ENCODE measurements at regions not wholly inside any gene's neighbourhood (a gene's known extent, or its start where the extent isn't known, plus 50 kb on each side); places are given as distances from the start of the nearest gene placed in this dataset.

DNA sequence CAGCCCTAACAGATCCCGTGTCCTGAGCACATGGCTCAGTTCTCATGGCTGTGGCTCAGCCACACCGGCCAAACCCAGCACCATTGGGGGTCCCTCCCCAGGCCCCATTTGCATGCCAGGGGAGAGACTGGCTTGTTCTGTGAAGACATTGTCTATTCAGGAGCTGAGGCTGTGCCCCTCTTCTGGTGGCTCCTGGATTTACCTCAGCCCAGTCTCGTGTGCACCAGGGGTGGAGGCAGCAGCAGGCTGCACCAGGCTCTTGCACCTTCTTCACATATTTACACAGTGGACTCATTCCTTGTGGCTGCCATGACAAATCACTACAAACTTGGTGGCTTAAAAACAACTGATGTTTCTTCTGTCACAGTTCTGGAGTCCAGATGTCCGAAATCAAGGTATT is 92.4 kb upstream of the ITGA6 start:
- no peak for DNase-seq

DNA sequence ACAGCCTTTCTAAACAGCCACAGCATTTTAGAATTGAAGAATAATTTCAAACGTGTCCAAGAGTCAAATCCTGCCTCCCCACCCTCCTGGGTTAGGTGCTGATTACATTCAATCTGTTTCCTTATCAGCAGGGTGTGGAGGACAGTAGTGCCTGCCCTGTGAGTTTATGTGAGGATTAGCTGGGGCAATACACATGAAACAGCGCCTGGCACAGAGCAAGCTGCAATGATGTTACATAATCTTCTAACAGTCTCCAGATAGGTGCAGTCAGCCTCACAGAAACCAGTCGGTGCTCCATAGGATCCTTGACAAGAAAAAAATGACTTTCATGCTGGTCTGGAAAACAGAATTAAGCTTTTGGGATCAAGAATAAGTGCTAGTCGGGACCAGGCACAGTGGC is 91.7 kb upstream of the ITGA6 start:
- no peak for DNase-seq

DNA sequence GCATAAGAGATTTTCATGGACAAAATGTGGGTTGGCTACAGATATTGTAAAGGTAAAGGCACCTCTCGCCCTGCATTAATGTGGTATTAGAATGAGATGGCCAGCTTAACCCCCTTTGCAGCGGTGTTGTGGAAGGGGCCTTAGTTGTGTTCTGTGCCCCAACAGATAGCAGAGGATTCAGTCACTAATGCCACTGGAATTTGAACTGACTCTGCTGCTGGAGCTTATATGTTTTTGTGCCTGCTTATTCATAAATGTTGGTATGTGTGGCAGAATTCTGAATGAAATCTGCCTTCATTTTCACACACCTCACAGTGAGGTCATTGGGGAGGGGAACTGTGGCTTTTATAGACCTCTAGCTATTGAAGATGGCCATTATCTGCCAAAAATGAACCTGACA is 90.7 kb upstream of the ITGA6 start:
- no peak for DNase-seq

DNA sequence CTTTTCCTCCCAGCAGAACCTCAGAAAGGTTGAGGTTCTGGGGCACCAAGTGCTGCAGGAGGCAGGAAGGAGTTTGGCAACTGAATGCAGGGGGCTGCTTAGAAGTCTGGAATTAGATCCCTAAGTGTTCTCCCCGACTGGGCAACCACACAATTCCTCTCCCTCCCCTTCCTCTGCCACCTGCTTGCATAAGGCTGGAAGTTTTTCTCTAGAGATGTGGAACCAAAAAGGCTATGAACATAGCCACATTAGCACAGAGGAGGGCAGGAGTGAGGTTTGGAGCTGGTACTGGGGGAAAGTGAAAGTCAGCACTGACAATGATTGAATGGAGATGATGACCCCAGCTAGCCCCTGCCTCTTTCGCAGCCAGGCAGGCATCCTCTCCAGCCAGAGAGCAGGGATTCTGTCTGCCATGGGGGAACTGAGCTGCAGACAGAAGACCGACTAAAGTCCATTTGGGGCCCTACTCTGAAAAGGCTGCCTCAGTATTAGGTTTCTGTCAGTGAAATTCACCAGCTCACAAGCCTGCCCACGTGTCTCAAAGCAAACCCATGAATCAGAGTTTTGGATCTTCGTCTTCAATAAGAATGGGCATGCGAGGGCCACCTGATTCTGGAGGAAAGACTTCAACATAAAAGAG is 87.9 kb upstream of the ITGA6 start:
- no peak for DNase-seq

DNA sequence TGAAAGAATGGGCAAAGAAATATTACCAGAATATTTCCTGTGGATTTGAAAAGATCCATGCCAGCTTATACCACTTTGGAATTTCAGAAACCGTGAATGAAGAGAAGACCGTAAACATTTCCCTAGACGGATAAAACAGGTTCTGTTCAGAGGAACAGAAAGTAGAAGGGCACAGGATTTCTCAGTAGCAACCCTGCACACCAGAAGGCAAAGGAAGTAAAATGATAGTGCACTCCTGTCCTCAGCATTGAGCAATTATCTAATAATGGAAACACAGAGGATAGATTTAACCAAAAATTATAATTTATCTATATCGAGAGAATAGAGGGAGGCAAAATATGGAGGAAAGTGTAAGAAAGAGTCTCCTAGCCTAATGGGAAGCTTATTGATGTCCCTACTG is 87.0 kb upstream of the ITGA6 start:
- DNase-seq, result no peak

DNA sequence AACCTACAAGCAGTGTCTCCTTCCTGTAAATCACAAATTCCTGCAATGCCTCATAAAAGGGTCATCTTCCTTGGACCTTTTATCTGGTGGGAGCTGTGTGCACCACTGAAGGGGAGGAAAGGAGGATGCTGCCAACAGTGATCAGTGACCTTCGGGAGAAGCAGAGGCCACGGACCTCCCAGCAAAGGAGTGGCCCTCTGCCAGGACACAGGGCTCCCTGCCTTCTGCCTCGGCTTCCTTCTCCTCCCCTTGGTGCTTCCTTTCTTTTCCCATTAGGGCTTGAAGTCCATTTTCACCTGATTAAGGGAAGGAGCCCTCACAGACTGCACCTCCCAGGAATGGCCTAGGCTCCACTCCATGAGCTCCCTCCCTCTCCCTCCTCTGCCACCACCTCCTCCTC is 85.3 kb upstream of the ITGA6 start:
- DNase-seq, result no peak

DNA sequence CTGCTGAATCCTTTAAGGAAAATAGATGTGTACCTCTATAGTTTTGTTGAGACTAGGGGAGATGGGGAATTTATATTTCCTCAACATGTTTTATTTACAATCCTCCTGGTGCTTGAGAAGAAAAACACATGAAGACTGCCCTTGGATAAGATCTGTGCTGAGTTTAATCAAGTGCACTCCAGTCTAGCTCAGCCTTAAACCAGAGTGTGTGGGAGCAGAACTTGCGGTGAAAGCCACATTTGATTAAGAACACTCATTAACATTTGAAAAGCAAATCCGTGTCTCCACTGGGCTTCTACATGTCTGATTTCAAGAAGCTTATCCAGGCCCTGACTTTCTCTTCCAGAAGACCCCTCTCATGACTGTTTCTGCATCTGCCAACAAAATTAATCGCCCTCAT is 84.8 kb upstream of the ITGA6 start:
- no peak for DNase-seq

DNA sequence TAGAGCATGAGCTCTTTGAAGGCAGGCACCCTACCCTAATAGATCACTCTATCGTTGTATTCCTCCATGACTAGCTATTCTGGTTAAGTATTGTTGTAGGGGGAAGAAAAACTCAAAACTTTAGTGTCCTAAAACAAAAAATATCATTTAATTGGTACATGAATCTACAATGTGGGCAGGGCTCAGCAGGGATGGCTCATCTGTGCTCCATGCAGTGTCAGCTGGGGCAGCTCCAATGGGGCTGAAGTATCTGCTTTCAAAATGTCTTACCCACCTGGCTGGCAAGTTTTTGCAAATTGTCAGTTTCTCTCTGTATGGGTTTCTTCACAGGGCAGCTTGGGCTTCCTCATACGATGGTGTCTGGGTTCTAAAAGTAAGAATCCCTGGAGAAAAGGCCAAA is 83.2 kb upstream of the ITGA6 start:
- no peak for DNase-seq

DNA sequence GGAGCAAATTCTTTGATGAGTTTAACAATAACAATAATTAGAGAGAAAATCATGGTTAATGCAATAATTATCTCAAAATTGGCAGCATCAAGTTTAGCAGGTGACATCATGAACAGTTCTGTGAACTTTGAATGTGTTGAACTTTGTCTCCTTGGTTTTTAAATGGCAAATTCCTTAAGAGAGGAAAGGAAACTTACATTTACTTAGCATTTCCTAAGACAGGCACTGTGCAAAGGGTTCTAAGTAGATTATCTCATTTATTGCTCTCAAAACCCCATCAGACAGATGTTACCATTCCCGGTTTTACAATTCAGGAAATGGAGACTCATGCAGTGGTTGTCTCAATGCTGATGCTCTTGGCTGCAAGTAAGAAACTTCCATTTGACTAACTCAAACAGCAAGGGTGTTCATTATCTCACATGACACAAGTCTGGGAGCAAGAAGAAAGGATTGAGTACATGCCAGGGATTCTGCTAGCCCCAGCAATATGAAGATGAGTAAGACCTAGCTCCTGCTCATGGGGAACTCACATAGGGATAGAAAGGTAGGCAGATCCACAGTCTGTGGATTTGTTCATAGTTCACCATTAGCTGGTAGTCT is 81.3 kb upstream of the ITGA6 start:
- no peak for DNase-seq

DNA sequence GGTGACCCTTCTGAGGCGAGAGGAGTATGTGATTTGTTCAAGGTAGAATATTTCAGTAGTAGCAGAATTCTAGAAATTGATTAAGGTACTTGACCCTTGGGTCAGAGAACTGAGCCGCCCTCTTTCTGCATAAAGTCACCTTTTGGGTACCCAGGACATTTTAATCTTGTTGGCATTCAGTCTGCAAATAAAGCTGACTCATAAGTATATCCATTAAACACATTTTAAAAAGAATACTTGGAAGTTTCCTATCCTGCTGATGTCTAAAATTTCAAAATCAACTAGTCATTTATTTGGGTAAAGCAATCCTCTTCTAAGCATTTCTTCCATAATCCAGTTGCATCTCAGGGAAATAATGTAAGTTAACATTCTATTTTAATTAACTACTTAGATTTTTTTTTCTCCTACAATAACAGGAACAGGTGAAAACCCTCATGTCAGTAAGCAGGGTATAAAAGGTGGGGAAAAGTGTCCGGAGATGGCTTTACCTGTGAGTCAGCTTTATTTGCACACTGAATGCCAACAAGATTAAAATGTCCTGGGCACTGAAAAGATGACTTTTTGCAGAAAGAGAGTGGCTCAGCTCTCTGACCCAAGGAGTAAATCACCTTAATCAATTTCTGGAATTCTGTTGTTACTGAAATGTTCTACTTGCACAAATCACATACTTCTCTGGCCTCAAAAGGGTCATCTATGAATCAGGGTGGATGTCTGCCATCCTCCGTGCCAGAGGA is 78.7 kb upstream of the ITGA6 start:
- no peak for DNase-seq

DNA sequence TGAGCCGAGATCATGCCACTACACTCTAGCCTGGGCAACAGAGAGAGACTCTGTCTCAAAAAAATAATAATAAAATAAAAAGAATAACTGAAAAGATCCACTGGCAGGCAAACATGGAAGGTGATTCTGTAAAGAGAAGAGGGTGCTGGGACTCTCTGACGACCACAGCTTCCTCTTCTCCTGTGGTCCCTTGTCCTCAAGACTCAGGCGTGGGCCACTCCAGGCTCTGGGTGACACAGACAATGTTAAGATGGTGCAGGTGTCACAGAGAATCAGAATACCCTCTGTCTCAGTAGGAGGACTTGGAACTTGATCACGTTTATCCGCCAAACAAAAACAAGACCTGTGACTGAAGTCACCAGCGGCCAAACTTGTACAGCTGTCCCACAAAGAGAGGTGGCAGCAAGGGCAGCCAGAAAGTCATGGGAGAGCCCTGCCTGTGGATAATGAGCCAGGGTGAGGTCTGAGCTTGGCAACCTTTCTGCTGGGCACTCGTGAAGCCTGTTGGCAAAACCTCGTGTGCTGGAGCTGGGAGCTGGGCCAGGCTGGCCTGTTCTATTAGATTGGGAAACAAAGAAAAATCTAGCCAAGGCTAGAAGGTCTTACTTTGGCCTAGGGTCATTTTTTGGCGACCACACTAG is 76.4 kb upstream of the ITGA6 start:
- DNase-seq, result no peak

DNA sequence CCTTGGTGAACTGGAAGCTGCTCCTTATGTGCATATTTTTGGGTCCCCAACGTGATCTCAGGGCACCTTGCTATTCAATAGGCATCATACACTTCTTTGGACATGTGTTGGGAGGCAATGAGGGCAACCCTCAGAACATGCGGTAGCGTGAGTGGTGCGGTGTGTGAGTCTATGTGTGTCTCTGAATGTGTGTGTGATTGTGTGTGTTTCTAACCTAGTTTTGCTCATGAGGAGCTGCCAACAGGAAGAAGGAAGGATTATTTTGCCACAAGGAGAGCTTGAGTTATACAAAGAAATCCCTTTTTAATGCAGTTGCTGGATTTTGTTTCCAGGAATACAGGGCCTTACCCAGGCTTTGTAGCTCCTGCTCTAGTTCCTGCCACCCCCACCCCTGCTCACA is 75.8 kb upstream of the ITGA6 start:
- DNase-seq, result no peak

DNA sequence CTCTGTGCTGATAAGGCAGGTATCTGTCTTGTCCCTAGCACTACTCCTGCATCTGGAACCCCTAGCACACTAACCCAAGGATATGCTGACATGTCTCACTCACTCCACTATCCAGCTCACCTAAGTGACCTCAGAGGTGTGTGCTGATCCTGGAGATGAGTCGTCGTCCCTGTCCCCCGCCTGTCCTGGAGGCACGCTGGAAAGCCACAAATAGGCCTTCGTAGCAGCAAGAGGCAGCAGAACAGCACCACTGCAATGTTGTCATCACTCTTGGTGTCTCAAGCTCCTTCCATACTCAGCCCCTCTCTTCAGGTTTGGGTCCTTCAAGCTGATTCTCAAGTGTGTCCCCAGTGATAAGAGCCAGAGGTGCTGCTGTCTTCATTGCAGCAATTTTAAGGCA is 73.0 kb upstream of the ITGA6 start:
- no peak for DNase-seq

DNA sequence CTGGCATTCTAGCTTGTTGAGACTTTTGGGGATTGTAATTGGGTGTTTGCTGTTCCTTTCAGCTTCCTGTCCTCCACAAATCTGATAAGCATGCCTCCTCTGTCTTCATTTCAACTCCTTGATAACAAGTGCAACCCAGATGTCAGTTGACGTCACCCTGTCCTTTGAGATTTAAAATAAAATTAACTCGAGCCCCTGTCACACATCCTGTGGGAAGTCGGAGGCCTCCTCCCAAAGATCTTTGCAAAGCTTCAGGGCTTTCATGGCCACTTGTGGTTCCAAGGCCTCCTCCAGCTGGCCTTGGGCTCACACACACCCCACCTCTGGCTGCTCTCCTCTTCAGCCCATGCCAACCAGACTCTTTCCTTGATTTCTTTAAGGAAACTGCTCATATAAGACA is 69.9 kb upstream of the ITGA6 start:
- DNase-seq, result no peak

DNA sequence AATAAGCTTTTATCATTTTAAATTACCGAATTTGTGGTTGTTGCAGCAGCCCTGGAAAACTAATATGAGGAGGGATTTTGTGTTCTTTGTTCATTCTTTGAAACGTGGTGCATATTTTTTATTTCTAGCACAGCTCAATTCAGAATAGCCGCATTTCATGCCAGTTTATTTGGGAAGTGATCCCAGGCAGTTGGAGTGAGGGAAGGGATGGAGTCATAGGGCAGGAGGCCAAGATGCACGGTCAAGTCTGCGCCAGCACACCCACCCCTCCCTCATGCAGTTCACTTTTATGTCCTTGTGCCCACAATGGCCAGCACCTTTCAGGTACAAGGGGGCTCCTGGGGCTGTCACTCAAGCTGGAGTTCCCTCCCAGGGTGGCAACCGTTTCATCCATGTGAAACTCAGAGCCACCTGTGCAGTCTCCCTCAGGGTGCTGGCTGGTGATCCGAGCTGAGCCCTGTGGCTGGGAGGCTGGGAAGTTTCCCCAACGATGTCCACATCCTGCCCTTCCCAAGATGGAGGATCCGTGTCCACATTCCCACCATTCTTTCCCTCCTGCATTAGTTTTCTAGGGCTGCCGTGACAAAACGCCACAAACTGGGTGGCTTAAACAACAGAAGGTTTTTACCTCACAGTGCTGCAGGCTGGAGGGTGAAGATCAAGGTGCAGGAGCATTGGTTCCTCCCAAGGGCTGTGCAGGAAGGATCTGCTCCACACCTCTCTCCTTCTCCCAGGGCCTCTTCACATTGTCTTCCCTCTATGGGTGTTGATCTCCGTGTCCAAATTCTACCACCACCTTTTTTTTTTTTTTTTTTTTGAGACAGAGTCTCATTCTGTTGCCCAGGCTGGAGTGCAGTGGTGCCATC is 68.5 kb upstream of the ITGA6 start:
- no peak for DNase-seq

DNA sequence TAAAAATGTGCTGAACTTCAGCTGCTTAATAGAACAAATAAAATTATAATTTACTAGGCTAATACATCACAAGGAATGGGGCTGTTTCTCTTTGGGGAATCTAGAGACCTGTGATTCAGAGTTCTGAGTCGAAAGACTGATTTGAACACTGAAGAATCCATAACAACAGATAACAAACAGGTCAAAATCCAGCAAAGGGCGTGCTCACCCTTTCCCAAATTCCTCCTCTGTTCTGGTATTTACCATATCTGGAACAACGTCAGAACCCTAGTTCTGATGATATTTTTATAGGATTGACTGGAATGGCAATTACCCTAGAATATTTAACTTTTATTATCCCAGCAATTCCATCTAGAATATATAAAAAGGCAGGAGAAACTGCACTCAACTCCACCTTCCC is 66.0 kb upstream of the ITGA6 start:
- no peak for DNase-seq

DNA sequence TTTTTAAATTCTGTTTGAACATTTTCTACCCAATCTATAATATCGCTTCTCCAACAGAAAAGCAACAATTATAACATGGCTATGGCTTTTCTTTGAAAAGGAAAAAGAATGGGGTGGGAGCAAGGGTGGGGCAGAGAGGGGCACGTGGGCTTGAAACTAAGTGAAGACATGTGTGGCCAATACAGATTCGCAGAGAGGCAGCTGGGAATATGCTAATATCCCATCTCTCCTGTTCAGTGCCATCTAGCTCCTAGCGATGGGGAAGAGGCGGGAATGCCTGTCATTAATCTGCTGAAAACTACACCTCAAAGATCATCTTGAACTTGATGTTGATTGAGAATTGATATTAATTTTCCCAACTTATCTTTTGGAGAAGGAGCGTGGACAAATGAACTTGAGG is 65.5 kb upstream of the ITGA6 start:
- no peak for DNase-seq

DNA sequence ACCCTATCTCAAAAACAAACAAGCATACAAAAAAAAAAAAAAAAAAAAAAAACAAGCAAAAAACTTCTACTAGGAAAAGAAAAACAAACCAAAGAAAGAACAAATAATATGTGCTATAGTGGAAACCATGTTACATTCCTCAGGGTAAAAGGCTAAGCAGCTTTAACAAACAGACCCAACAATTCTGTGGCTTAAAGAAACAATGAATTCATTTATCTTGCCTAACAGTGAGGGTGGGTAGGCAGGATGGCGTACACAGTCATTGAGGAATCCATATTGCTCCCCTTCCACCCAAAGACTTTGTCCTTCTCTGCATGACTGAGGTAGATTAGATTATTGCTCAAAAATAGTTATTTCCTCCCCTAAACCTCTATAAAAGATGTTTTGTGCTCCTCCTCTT is 63.1 kb upstream of the ITGA6 start:
- no peak for DNase-seq

DNA sequence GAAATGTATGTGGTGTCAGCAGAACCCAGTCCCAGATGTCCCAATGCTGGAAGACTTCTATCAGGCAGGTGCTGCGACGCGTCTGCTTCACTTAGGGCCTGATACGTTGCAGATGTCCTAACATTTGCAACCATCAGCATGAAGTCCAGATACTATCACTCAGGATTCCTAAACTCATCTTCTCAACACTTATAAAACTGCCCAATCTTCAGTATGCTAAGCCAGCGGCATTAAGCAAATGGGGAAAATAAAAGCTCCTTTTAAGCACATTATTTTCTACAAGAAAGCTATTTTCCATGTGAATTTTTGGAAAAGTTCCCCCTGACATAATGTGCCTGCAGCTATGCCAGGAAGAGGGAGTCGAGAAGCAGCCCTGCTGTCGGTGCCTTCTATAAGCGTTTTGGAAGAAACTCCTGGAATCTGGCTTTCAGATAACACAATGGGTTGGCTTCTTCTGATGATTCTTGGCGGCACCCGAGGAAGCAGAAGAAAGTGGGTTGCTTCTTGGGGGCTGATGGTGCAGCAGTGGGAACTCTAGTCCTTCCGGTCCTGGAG is 60.7 kb upstream of the ITGA6 start:
- no peak for DNase-seq

DNA sequence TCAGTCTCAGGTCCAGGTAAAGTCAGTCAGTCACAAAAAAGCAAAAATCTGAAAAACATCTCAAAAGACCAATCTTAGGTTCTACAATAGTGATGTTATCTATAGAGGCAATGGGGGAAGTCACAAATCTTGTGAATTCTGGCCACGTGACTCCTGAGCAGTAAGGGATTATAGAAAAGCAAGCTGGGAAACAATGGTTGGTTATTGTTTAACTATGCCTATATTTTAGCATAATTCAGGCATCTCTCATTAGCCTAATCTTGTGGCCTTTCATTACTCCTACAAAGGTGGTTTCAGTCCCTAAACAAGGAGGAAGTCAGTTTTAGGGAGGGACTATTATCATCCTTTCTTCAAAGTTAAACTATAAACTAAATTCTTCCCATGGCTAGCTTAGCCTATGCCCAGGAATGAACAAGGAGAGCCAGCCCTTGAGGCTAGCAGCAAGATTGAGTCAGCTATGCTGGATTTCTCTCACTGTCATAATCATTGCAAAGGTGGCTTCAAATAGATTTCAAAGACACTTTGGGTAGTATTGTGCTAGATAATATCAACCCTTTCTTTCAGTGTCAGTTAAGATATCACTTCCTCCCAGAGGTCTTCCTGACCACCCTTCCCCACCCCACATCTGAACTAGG is 56.4 kb upstream of the ITGA6 start:
- DNase-seq, result no peak

DNA sequence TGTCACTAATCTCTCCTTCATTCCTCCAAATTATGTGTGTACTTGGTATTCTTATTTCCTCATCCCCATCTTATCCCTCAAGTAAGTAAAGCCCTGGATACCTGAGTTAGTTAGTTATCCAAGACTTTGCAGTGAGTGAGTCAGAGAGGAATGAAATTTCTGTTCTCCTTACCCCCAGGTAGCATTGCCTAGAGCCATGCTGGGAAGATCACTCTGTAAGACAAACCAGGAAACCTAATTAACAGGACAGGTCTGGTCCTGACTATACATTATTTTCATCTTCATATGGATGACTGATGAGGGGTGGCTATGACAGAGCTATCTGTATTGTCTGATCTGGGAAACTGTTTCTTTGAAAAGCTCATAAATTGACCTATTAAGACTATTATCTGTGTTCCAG is 55.0 kb upstream of the ITGA6 start:
- no peak for DNase-seq

DNA sequence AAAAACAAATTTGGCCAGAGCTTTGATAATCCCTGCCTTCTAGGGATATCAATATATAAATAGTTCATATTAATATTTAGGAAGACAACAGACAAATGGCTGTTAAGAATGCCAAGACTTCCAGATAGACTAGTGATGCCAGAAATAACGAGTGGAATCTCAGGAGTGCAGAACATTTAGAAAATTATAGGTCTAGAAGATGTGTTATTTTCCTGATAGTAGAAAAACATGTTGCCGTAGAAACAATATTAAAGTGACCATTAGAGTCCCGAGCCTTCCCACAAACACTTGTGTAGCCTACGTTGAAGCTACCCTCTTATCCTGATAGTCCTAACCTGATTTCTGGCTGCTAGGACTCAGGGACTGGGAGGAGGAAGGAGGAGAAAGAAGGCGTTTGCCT is 54.3 kb upstream of the ITGA6 start:
- no peak for DNase-seq

Data from activated naive CD4-positive, alpha-beta T cell (primary cell).